ENCODE measurements at regions not wholly inside any gene's neighbourhood (a gene's known extent, or its start where the extent isn't known, plus 50 kb on each side); places are given as distances from the start of the nearest gene placed in this dataset.

DNA sequence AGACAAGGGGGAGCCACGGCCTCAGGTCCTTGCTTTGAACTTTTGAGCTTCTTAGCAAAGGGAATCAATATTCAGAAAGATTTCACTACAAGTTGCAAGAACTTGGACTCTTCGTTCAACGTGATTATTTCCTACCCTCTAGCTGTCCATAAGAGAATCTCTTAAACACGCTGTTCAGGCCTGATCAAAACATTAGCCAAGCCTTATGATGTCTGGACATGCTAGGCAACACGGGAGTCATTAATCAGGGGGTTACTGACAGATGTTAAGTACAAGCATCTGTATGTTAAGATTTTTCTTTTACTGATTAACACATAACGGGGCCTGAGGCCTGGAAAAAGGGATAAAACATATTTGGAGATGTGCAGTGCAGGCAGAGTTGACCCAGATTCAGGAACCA is 138.9 kb upstream of the IL1RAPL2 start:
- no peak overlapping the region for H3K4me3 ChIP-seq
- intact Hi-C loops (cut with micrococcal nuclease) = no loop called here
- TF ChIP-seq, protein P1, sequence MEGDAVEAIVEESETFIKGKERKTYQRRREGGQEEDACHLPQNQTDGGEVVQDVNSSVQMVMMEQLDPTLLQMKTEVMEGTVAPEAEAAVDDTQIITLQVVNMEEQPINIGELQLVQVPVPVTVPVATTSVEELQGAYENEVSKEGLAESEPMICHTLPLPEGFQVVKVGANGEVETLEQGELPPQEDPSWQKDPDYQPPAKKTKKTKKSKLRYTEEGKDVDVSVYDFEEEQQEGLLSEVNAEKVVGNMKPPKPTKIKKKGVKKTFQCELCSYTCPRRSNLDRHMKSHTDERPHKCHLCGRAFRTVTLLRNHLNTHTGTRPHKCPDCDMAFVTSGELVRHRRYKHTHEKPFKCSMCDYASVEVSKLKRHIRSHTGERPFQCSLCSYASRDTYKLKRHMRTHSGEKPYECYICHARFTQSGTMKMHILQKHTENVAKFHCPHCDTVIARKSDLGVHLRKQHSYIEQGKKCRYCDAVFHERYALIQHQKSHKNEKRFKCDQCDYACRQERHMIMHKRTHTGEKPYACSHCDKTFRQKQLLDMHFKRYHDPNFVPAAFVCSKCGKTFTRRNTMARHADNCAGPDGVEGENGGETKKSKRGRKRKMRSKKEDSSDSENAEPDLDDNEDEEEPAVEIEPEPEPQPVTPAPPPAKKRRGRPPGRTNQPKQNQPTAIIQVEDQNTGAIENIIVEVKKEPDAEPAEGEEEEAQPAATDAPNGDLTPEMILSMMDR (IDR thresholded peaks at IDR 0.05; ENCODE audit: borderline replicate concordance) = no peak
- no peaks in the 10 kb centered on the region for H3K36me3 ChIP-seq
- H3K27ac ChIP-seq (replicated peaks) = no peak overlapping the region
- DNase-seq = no peak
- H3K9me3 ChIP-seq (replicated peaks) = no peaks in the 10 kb centered on the region
- H3K27me3 ChIP-seq (ENCODE audit: low read depth) = no peaks in the 10 kb centered on the region
- H3K4me1 ChIP-seq = no peaks in the 10 kb centered on the region

DNA sequence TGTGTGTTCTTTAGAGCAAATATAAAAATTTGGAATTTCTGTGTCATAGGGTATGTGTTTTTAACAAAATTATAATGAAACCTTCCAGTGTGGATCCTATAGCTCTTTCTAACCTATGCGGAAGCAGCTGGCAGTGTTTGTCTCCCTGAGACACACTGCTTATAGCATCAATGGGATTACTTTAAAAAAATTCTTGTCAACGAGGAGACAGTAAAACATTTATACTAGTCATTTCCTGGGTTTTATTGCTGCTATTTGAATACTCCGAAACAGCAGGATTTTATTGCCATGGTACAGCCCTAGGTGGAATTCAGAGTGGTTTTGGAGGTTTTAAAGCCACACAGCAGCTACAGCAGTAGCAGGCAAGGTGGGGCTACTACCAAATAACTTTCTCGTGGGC is 145.1 kb upstream of the IL1RAPL2 start:
- TF ChIP-seq, protein P1 (IDR thresholded peaks at IDR 0.05; ENCODE audit: borderline replicate concordance) = no peak
- H3K9me3 ChIP-seq (replicated peaks) = peaks cover 15% of the 10 kb centered on the region
- H3K36me3 ChIP-seq = no peaks in the 10 kb centered on the region
- no peak for DNase-seq
- no peak overlapping the region for H3K4me3 ChIP-seq
- intact Hi-C loops (cut with micrococcal nuclease) = no loop called here
- H3K27ac ChIP-seq (replicated peaks) = no peak overlapping the region
- H3K4me1 ChIP-seq = no peaks in the 10 kb centered on the region
- no peaks in the 10 kb centered on the region for H3K27me3 ChIP-seq (ENCODE audit: low read depth)

DNA sequence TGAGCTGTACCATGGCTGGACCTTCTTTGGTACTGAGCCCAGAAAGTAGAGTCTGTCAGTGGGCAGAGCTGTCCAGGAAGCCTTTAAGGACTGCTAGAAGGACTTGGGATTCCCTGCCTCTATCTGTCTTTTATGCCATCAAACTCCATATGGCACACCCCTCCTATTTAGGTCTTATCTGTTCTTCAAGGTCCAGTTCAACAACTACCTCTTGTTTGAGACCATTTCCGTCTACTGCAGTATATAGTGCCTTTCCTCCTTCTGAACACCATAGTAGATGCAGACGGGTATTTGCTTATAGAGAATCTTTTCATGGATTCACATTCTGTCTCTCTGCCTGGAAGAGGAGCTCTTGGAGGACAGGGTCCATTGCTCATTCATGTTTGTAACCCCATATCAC is 146.1 kb upstream of the IL1RAPL2 start:
- no peak overlapping the region for H3K4me3 ChIP-seq
- H3K4me1 ChIP-seq = no peaks in the 10 kb centered on the region
- H3K9me3 ChIP-seq (replicated peaks) = peaks cover 15% of the 10 kb centered on the region
- no peaks in the 10 kb centered on the region for H3K27me3 ChIP-seq (ENCODE audit: low read depth)
- DNase-seq = no peak
- no peak overlapping the region for H3K27ac ChIP-seq (replicated peaks)
- intact Hi-C loops (cut with micrococcal nuclease) = no loop called here
- H3K36me3 ChIP-seq = no peaks in the 10 kb centered on the region
- TF ChIP-seq, protein P1 (IDR thresholded peaks at IDR 0.05; ENCODE audit: borderline replicate concordance) = no peak

DNA sequence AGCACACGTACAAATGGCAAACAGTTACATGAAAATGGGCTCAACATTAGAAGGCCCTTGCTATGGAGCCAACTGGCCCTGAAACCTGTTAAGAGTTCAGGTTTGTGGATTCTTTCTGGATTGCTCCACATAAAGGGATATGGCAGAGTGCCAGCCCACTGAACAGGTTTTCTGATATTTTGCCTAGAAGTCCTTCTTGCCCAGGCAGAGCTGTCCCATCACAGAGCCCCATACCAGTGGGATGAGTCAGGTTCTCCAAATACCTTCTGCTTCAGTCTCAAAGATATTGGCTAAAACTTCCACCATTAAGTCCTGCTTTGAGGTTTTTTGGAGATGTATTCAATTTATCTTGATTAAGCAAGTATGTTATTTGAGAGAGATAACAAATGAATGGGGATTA is 146.8 kb upstream of the IL1RAPL2 start:
- Histone ChIP-seq H3K27ac (replicated peaks) (no peak overlapping the region), H3K4me3 (no peak overlapping the region), H3K27me3 (ENCODE audit: low read depth) (no peaks in the 10 kb centered on the region), H3K9me3 (replicated peaks) (peaks cover 15% of the 10 kb centered on the region), H3K4me1 (no peaks in the 10 kb centered on the region), H3K36me3 (no peaks in the 10 kb centered on the region)
- DNase-seq = no peak
- intact Hi-C loops (cut with micrococcal nuclease) = no loop called here
- TF ChIP-seq, protein P1 (IDR thresholded peaks at IDR 0.05; ENCODE audit: borderline replicate concordance) = no peak

DNA sequence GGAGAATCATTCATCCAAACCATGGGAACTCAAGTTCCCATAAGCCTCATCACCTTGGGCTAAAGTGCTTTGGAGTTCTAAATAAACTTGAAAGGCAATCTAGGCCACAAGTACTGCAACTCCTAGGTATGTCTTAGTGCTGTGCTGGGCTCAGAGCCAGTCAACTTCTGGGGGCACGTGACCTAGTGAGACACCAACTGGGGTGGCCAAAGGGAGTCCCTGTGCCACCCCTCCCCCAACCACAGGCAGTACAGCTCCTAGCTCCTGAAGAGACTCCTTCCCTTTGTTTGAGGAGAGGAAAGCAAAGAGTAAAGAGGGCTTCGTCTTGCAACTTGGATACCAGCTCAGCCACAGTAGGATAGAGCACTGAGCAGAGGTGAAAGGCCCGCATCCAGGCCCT is 154.2 kb upstream of the IL1RAPL2 start:
- Histone ChIP-seq H3K4me3 (no peak overlapping the region), H3K4me1 (no peaks in the 10 kb centered on the region), H3K27me3 (ENCODE audit: low read depth) (no peaks in the 10 kb centered on the region), H3K27ac (replicated peaks) (no peak overlapping the region), H3K36me3 (no peaks in the 10 kb centered on the region), H3K9me3 (replicated peaks) (no peaks in the 10 kb centered on the region)
- TF ChIP-seq, protein P1 (IDR thresholded peaks at IDR 0.05; ENCODE audit: borderline replicate concordance) = no peak
- DNase-seq = no peak
- intact Hi-C loops (cut with micrococcal nuclease) = no loop called here

DNA sequence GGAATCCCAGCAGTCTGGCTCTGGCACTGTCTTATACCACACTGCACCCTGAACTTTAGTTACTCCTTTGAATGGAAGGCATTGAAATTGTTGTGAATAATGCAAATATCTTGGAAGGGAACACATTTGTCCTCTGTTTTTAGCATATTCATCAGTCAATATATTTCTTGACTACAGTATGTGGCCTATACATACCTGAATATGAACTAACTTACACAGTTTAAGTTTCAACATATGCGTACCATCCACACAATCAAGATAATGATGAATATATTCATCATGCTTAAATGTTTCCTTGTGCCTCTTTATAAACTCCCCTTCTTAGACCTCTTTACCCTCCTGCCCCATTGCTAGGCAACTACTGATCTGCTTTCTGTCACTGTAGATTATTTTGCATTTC is 145.7 kb upstream of the ESX1 start:
- DNase-seq = no peak
- Histone ChIP-seq H3K4me1 (no peaks in the 10 kb centered on the region), H3K36me3 (no peaks in the 10 kb centered on the region), H3K27me3 (ENCODE audit: low read depth) (no peaks in the 10 kb centered on the region), H3K27ac (replicated peaks) (no peak overlapping the region), H3K4me3 (no peak overlapping the region), H3K9me3 (replicated peaks) (no peaks in the 10 kb centered on the region)
- TF ChIP-seq, protein P1 (IDR thresholded peaks at IDR 0.05; ENCODE audit: borderline replicate concordance) = no peak
- intact Hi-C loops (cut with micrococcal nuclease) = no loop called here
